ENCODE measurements at regions not wholly inside any gene's neighbourhood (a gene's known extent, or its start where the extent isn't known, plus 50 kb on each side); places are given as distances from the start of the nearest gene placed in this dataset.

GRCh38 chr4:102422843-102423242 is 77.6 kb upstream of the SLC39A8 start (continued):
- TF ChIP-seq CHD7 (IDR thresholded peaks at IDR 0.05; ENCODE audit: insufficient replicate concordance, low read length) (no peak), KDM1A (IDR thresholded peaks at IDR 0.05; ENCODE audit: borderline replicate concordance, low read length) (no peak), SP4 (IDR thresholded peaks at IDR 0.05; ENCODE audit: low read length) (no peak), TEAD4 (IDR thresholded peaks at IDR 0.05; ENCODE audit: low read depth, low read length) (no peak), POU5F1 (IDR thresholded peaks at IDR 0.05; ENCODE audit: low read depth, low read length) (no peak), NRF1 (IDR thresholded peaks at IDR 0.05; ENCODE audit: low read depth, low read length) (no peak), ATF3 (IDR thresholded peaks at IDR 0.05; ENCODE audit: insufficient read depth, low read depth, low read length) (no peak), CHD2 (IDR thresholded peaks at IDR 0.05; ENCODE audit: low read length) (no peak), SAP30 (IDR thresholded peaks at IDR 0.05; ENCODE audit: insufficient read depth, insufficient replicate concordance, low read length) (no peak)

Data from H1 (cell line).